ENCODE measurements at regions not wholly inside any gene's neighbourhood (a gene's known extent, or its start where the extent isn't known, plus 50 kb on each side); places are given as distances from the start of the nearest gene placed in this dataset.
"Not testable (repeated sequence)": the region's sequence is repeated elsewhere in the genome, so short reads cannot be mapped to it uniquely, and the experiment has no call there.

- no peak for DNase-seq (ENCODE audit: low spot score)
- intact Hi-C loops (cut with DNase I) = no loop called here
Observed at GRCh38 chr4:79224777-79225104, 101.1 kb downstream of the NAA11 start.

GRCh38 chr4:79223993-79224776 is 101.7 kb downstream of the NAA11 start:
- intact Hi-C loops (cut with DNase I) = no loop called here
- DNase-seq (ENCODE audit: low spot score) = no peak

GRCh38 chr4:79217025-79217424 is 108.8 kb downstream of the NAA11 start:
- intact Hi-C loops (cut with DNase I) = no loop called here
- no peak for DNase-seq (ENCODE audit: low spot score)

GRCh38 chr4:79213702-79214101 is 112.2 kb downstream of the NAA11 start:
- DNase-seq (ENCODE audit: low spot score) = no peak
- intact Hi-C loops (cut with DNase I) = no loop called here

GRCh38 chr4:79213010-79213409 is 112.9 kb downstream of the NAA11 start:
- intact Hi-C loops (cut with DNase I) = no loop called here
- no peak for DNase-seq (ENCODE audit: low spot score)

GRCh38 chr4:79212311-79212710 is 113.5 kb downstream of the NAA11 start:
- intact Hi-C loops (cut with DNase I) = no loop called here
- DNase-seq (ENCODE audit: low spot score) = no peak

- no peak for DNase-seq (ENCODE audit: low spot score)
- intact Hi-C loops (cut with DNase I) = no loop called here
Observed at GRCh38 chr4:79211490-79211889, 114.4 kb downstream of the NAA11 start.

- intact Hi-C loops (cut with DNase I) = no loop called here
Observed at GRCh38 chr4:79210636-79211049, 115.2 kb downstream of the NAA11 start.

GRCh38 chr4:79209822-79210635 is 115.8 kb downstream of the NAA11 start:
- no peak for DNase-seq (ENCODE audit: low spot score)
- intact Hi-C loops (cut with DNase I) = no loop called here

More at GRCh38 chr4:79210636-79211049, 115.2 kb downstream of the NAA11 start:
- DNase-seq (ENCODE audit: low spot score) = no peak

GRCh38 chr4:79209081-79209480 is 116.8 kb downstream of the NAA11 start:
- intact Hi-C loops (cut with DNase I) = no loop called here
- DNase-seq (ENCODE audit: low spot score) = no peak

GRCh38 chr4:79207281-79207680 is 118.6 kb downstream of the NAA11 start:
- DNase-seq (ENCODE audit: low spot score) = no peak
- intact Hi-C loops (cut with DNase I) = no loop called here

GRCh38 chr4:79206660-79207059 is 119.2 kb downstream of the NAA11 start:
- intact Hi-C loops (cut with DNase I) = no loop called here

GRCh38 chr4:79205121-79205520 is 120.7 kb downstream of the NAA11 start:
- intact Hi-C loops (cut with DNase I) = no loop called here
- DNase-seq (ENCODE audit: low spot score) = no peak

More at GRCh38 chr4:79206660-79207059, 119.2 kb downstream of the NAA11 start:
- DNase-seq (ENCODE audit: low spot score) = no peak

GRCh38 chr4:79201971-79202370 is 123.9 kb downstream of the NAA11 start:
- no peak for DNase-seq (ENCODE audit: low spot score)
- intact Hi-C loops (cut with DNase I) = no loop called here

GRCh38 chr4:79199743-79200142 is 126.1 kb downstream of the NAA11 start:
- no peak for DNase-seq (ENCODE audit: low spot score)

GRCh38 chr4:79198951-79199587 is 126.8 kb downstream of the NAA11 start:
- DNase-seq (ENCODE audit: low spot score) = no peak
- intact Hi-C loops (cut with DNase I) = no loop called here

More at GRCh38 chr4:79199743-79200142, 126.1 kb downstream of the NAA11 start:
- intact Hi-C loops (cut with DNase I) = no loop called here

GRCh38 chr4:79197275-79198009 is 128.4 kb downstream of the NAA11 start:
- intact Hi-C loops (cut with DNase I) = no loop called here
- DNase-seq (ENCODE audit: low spot score) = no peak

- DNase-seq (ENCODE audit: low spot score); intact Hi-C loops (cut with DNase I): not testable (repeated sequence)
Observed at GRCh38 chr4:79191292-79191691, 134.6 kb downstream of the NAA11 start.

- intact Hi-C loops (cut with DNase I) = no loop called here
- DNase-seq (ENCODE audit: low spot score) = no peak
Observed at GRCh38 chr4:79185526-79186045, 140.3 kb downstream of the NAA11 start.

- DNase-seq (ENCODE audit: low spot score) = no peak
- intact Hi-C loops (cut with DNase I) = no loop called here
Observed at GRCh38 chr4:79184476-79184875, 141.4 kb downstream of the NAA11 start.

All from cardiac septum (tissue), 1 donor.